Stimulated activated memory B cell treated with anti-CD40 and anti-IgM and Interleukin-4, amounts not matched to agents 10 μg/mL and 1 μg/mL and 100 μg/mL, for 72 hours (primary cell): ENCODE measurements at regions not wholly inside any gene's neighbourhood (a gene's known extent, or its start where the extent isn't known, plus 50 kb on each side); places are given as distances from the start of the nearest gene placed in this dataset.

Source experiments
- ATAC-seq: fragments of 150-1000 bp; cut with Tn5 transposase; 2 replicates; pipeline ENCODE4 v1.10.0; 2021
- H3K27ac Mint-ChIP-seq: one replicate; pipeline ENCODE4 v1.8.0; 2022; ENCODE audit warnings: mild to moderate bottlenecking, mixed read lengths
- H3K27me3 Mint-ChIP-seq: one replicate; pipeline ENCODE4 v1.8.0; 2022; ENCODE audit warnings: mixed read lengths
- H3K36me3 Mint-ChIP-seq: one replicate; pipeline ENCODE4 v1.8.0; 2022; ENCODE audit warnings: mixed read lengths
- H3K4me1 Mint-ChIP-seq: one replicate; pipeline ENCODE4 v1.8.0; 2022; ENCODE audit warnings: mixed read lengths
- H3K4me3 Mint-ChIP-seq: one replicate; pipeline ENCODE4 v1.8.0; 2022; ENCODE audit warnings: mild to moderate bottlenecking, moderate library complexity, mixed read lengths
- H3K9me3 Mint-ChIP-seq: one replicate; pipeline ENCODE4 v1.8.0; 2022; ENCODE audit warnings: mixed read lengths

- Mint-ChIP-seq H3K27ac (peak overlapping the region; percentile 58), H3K4me1 (peaks cover 24% of the 10 kb centered on the region), H3K36me3 (no peaks in the 10 kb centered on the region), H3K9me3 (no peaks in the 10 kb centered on the region), H3K4me3 (no peak overlapping the region), H3K27me3 (peaks cover 16% of the 10 kb centered on the region)
- ATAC-seq = no peak
Measured at GRCh38 chr6:105458084-105458483, 55.2 kb upstream of the PREP start.

- Mint-ChIP-seq H3K4me1 (peaks cover 24% of the 10 kb centered on the region), H3K9me3 (no peaks in the 10 kb centered on the region), H3K4me3 (no peak overlapping the region), H3K27ac (no peak overlapping the region), H3K27me3 (no peaks in the 10 kb centered on the region), H3K36me3 (no peaks in the 10 kb centered on the region)
- no peak for ATAC-seq
Measured at GRCh38 chr6:105453968-105454367, 51.1 kb upstream of the PREP start.

- peaks cover 16% of the 10 kb centered on the region for H3K4me1 Mint-ChIP-seq
- no peaks in the 10 kb centered on the region for H3K9me3 Mint-ChIP-seq
- peak; percentile 82 for ATAC-seq
- H3K4me3 Mint-ChIP-seq = peak overlapping the region; percentile 44
- peak overlapping the region; percentile 64 for H3K27ac Mint-ChIP-seq
- H3K36me3 Mint-ChIP-seq = no peaks in the 10 kb centered on the region
- H3K27me3 Mint-ChIP-seq = peaks cover 6% of the 10 kb centered on the region
Measured at GRCh38 chr6:105452924-105453756, 50.3 kb upstream of the PREP start.
